Panc1 (cell line): ENCODE measurements at regions not wholly inside any gene's neighbourhood (a gene's known extent, or its start where the extent isn't known, plus 50 kb on each side); places are given as distances from the start of the nearest gene placed in this dataset.

Source experiments
- ATAC-seq: fragments of 200-7000 bp; cut with Tn5 transposase; 2 replicates; pipeline ENCODE4 v1.9.1; 2020; ENCODE audit warnings: mild to moderate bottlenecking, moderate library complexity
- BruUV-seq: library from RNA; stranded (reverse); fragments of 400-500 nt; replicated peaks from 2 replicates; lab custom pipeline; 2021; lab: Mats Ljungman, UMichigan
- CTCF ChIA-PET: fragments of 300-600 bp; sonication (Branson Sonifier 250); formaldehyde crosslinking; loops from one replicate; lab custom pipeline; 2022; ENCODE audit warnings: antibody characterized with exemption; lab: Charles Lee
- POLR2A ChIA-PET: fragments of 300-600 bp; sonication (Branson Sonifier 250); formaldehyde crosslinking; loops from one replicate; lab custom pipeline; 2022; ENCODE audit warnings: antibody characterized with exemption; lab: Charles Lee
- DNase-seq: peaks from one replicate; pipeline ENCODE4 v3.0.0-alpha.2; 2010; ENCODE audit warnings: low read depth, low spot score
- H3K27ac ChIP-seq: 2 replicates; pipeline ENCODE4 v1.5.1; 2011; ENCODE audit warnings: mild to moderate bottlenecking, low read length, inconsistent platforms
- H3K27me3 ChIP-seq: fragments of 200-500 bp; sonication (Bioruptor generic); 2 replicates; pipeline ENCODE4 v1.6.0; 2014; ENCODE audit warnings: low read length, inconsistent platforms; ENCODE audit not compliant: control insufficient read depth, insufficient read depth
- H3K36me3 ChIP-seq: fragments of 200-500 bp; sonication (Bioruptor generic); 2 replicates; pipeline ENCODE4 v1.5.1; 2014; ENCODE audit warnings: inconsistent platforms, mild to moderate bottlenecking, low read length, moderate library complexity; ENCODE audit not compliant: control insufficient read depth, insufficient read depth
- H3K4me1 ChIP-seq: 2 replicates; pipeline ENCODE4 v1.5.1; 2011; ENCODE audit warnings: inconsistent platforms, mild to moderate bottlenecking, low read length, moderate library complexity; ENCODE audit not compliant: control insufficient read depth, insufficient read depth
- H3K4me3 ChIP-seq, 2 experiments: 2 replicates each; pipeline ENCODE4 v1.5.1; 2011 to 2012; ENCODE audit warnings: low read depth in 2 of 2, low read length in 2 of 2, mild to moderate bottlenecking in 2 of 2, inconsistent platforms in 1 of 2, moderate library complexity in 1 of 2
- H3K9me3 ChIP-seq: fragments of 200-500 bp; sonication (Bioruptor generic); 2 replicates; pipeline ENCODE4 v1.5.1; 2014; ENCODE audit warnings: low read depth, mild to moderate bottlenecking, inconsistent platforms, low read length, moderate library complexity; ENCODE audit not compliant: control insufficient read depth, insufficient read depth
- POLR2AphosphoS5 ChIP-seq: IDR thresholded peaks from 2 replicates; pipeline ENCODE4 v1.6.1; 2012; ENCODE audit warnings: mild to moderate bottlenecking, low read depth, low read length, moderate library complexity
- SIN3A ChIP-seq: IDR thresholded peaks from 2 replicates; pipeline ENCODE4 v1.6.1; 2012; ENCODE audit warnings: low read depth, mild to moderate bottlenecking, low read length, moderate library complexity, borderline replicate concordance; ENCODE audit not compliant: insufficient read depth
- TCF7L2 ChIP-seq: IDR thresholded peaks from 2 replicates; pipeline ENCODE4 v1.6.1; 2011; ENCODE audit warnings: mild to moderate bottlenecking, low read depth, low read length, inconsistent platforms
- in situ Hi-C: cut with HindIII; loops from 2 replicates; pipeline ENCODE4 v1.10.0; 2016; ENCODE audit warnings: low sequenced_read_pairs, low pct_unique_long_range_greater_than_20kb
- intact Hi-C: fragments of 100-400 bp; cut with micrococcal nuclease; formaldehyde crosslinking; loops from one replicate; pipeline ENCODE4 v1.10.0; 2022; ENCODE audit not compliant: unreplicated experiment
- TF ChIP-seq, protein P1 (sequence below): fragments of 450-650 bp; IDR thresholded peaks from 2 replicates; pipeline ENCODE4 v1.5.1; 2017; ENCODE audit warnings: mild to moderate bottlenecking
- TF ChIP-seq, protein P2 (sequence below), 2 experiments: IDR thresholded peaks; 2 replicates each; pipeline ENCODE4 v1.6.1; 2011 to 2012; ENCODE audit warnings: low read depth in 2 of 2, control low read depth in 1 of 2, low read length in 1 of 2, mild to moderate bottlenecking in 1 of 2, moderate library complexity in 1 of 2; ENCODE audit not compliant: insufficient read depth in 1 of 2

- Histone ChIP-seq H3K27me3 (no peaks in the 10 kb centered on the region), H3K36me3 (no peaks in the 10 kb centered on the region), H3K4me1 (no peaks in the 10 kb centered on the region), H3K27ac (no peak overlapping the region), H3K4me3 (no peak overlapping the region), H3K9me3 (no peaks in the 10 kb centered on the region)
- no TSS peak for BruUV-seq
- ChIA-PET CTCF (interaction anchor here (0.7 kb wide), 1 partner anchor 593 kb away, joined by 4 read pairs; no protein-coding TSS in a partner anchor), POLR2A (no interaction called here)
- intact Hi-C loops: no loop called here
- DNase-seq (no peak), ATAC-seq (no peak)
- TF ChIP-seq SIN3A (no peak), POLR2AphosphoS5 (no peak), TCF7L2 (no peak)
- TF ChIP-seq, protein P1, sequence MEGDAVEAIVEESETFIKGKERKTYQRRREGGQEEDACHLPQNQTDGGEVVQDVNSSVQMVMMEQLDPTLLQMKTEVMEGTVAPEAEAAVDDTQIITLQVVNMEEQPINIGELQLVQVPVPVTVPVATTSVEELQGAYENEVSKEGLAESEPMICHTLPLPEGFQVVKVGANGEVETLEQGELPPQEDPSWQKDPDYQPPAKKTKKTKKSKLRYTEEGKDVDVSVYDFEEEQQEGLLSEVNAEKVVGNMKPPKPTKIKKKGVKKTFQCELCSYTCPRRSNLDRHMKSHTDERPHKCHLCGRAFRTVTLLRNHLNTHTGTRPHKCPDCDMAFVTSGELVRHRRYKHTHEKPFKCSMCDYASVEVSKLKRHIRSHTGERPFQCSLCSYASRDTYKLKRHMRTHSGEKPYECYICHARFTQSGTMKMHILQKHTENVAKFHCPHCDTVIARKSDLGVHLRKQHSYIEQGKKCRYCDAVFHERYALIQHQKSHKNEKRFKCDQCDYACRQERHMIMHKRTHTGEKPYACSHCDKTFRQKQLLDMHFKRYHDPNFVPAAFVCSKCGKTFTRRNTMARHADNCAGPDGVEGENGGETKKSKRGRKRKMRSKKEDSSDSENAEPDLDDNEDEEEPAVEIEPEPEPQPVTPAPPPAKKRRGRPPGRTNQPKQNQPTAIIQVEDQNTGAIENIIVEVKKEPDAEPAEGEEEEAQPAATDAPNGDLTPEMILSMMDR: no peak
- TF ChIP-seq, protein P2, sequence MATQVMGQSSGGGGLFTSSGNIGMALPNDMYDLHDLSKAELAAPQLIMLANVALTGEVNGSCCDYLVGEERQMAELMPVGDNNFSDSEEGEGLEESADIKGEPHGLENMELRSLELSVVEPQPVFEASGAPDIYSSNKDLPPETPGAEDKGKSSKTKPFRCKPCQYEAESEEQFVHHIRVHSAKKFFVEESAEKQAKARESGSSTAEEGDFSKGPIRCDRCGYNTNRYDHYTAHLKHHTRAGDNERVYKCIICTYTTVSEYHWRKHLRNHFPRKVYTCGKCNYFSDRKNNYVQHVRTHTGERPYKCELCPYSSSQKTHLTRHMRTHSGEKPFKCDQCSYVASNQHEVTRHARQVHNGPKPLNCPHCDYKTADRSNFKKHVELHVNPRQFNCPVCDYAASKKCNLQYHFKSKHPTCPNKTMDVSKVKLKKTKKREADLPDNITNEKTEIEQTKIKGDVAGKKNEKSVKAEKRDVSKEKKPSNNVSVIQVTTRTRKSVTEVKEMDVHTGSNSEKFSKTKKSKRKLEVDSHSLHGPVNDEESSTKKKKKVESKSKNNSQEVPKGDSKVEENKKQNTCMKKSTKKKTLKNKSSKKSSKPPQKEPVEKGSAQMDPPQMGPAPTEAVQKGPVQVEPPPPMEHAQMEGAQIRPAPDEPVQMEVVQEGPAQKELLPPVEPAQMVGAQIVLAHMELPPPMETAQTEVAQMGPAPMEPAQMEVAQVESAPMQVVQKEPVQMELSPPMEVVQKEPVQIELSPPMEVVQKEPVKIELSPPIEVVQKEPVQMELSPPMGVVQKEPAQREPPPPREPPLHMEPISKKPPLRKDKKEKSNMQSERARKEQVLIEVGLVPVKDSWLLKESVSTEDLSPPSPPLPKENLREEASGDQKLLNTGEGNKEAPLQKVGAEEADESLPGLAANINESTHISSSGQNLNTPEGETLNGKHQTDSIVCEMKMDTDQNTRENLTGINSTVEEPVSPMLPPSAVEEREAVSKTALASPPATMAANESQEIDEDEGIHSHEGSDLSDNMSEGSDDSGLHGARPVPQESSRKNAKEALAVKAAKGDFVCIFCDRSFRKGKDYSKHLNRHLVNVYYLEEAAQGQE (IDR thresholded peaks at IDR 0.05; ENCODE audit: insufficient read depth in 1 of 2, low read depth in 2 of 2, low read length in 1 of 2): no peak
- in situ Hi-C loops: no loop called here
Observed at GRCh38 chr2:192298664-192299063, 103.9 kb upstream of the TMEFF2 start.

- H3K36me3 ChIP-seq: no peaks in the 10 kb centered on the region
- no peak overlapping the region for H3K4me3 ChIP-seq
- in situ Hi-C loops: no loop called here
- intact Hi-C loops: no loop called here
- POLR2A ChIA-PET: no interaction called here
- TF ChIP-seq, protein P2 (IDR thresholded peaks at IDR 0.05; ENCODE audit: insufficient read depth in 1 of 2, low read depth in 2 of 2, low read length in 1 of 2): no peak
- TF ChIP-seq, protein P1: no peak
- TF ChIP-seq POLR2AphosphoS5 (no peak), SIN3A (no peak), TCF7L2 (no peak)
- ATAC-seq (no peak), DNase-seq (no peak)
- no peak overlapping the region for H3K27ac ChIP-seq
- CTCF ChIA-PET: no interaction called here
- H3K9me3 ChIP-seq: no peaks in the 10 kb centered on the region
- no peaks in the 10 kb centered on the region for H3K27me3 ChIP-seq
- no TSS peak for BruUV-seq
- H3K4me1 ChIP-seq: no peaks in the 10 kb centered on the region
Observed at GRCh38 chr2:192292478-192292877, 97.7 kb upstream of the TMEFF2 start.
